HepG2 (cell line): ENCODE measurements at regions not wholly inside any gene's neighbourhood (a gene's known extent, or its start where the extent isn't known, plus 50 kb on each side); places are given as distances from the start of the nearest gene placed in this dataset.

ENCODE experiments used
- ATAC-seq: fragments of 200-7000 bp; cut with Tn5 transposase; 3 replicates; pipeline ENCODE4 v1.9.1; 2020; ENCODE audit warnings: mild to moderate bottlenecking, moderate library complexity
- BruUV-seq: library from RNA; stranded (reverse); fragments of 400-500 nt; replicated peaks from 2 replicates; lab custom pipeline; 2021; lab: Mats Ljungman, UMichigan
- CTCF ChIA-PET: fragments of 300-600 bp; formaldehyde crosslinking; extraction: SDS; loops from one replicate; lab custom pipeline; 2021; ENCODE audit warnings: low total read pairs, inconsistent platforms, low intra/inter-chr PET ratio; lab: Yijun Ruan, JAX
- POLR2A ChIA-PET: fragments of 350-600 bp; sonication (Branson Sonifier 250); formaldehyde crosslinking; loops from one replicate; lab custom pipeline; 2020; ENCODE audit warnings: antibody characterized with exemption, inconsistent platforms; lab: Yijun Ruan, JAX
- DNase-seq: peaks from one replicate; pipeline ENCODE4 v3.0.0-alpha.2; 2015; ENCODE audit warnings: low spot score
- FAIRE-seq: peaks from 3 replicates; lab custom pipeline; 2011; peaks lifted over from hg19 to GRCh38; lab: Jason Lieb, UNC
- H2AFZ ChIP-seq: one replicate; pipeline ENCODE4 v1.6.1; 2011; ENCODE audit warnings: low read length, inconsistent platforms
- H3K27ac ChIP-seq: fragments of 300-600 bp; 3 replicates; pipeline ENCODE4 v1.8.0; 2011; ENCODE audit warnings: mixed run types, mild to moderate bottlenecking, mixed read lengths, low read length, inconsistent platforms; ENCODE audit not compliant: insufficient read depth; ENCODE audit errors: extremely low read length
- H3K27me3 ChIP-seq, 2 experiments: fragments of 200-600 bp in 1 of 2; 2 replicates in 1 of 2; 3 replicates in 1 of 2; pipeline versions ENCODE4 v1.6.0 to v1.8.0; 2011; ENCODE audit warnings: low read length in 2 of 2, mild to moderate bottlenecking in 2 of 2, moderate library complexity in 2 of 2, inconsistent platforms in 1 of 2; ENCODE audit not compliant: insufficient read depth in 2 of 2, control insufficient read depth in 1 of 2
- H3K36me3 ChIP-seq, 2 experiments: fragments of 200-600 bp in 1 of 2; replicated peaks in 1 of 2; 2 replicates in 1 of 2; 3 replicates in 1 of 2; pipeline versions ENCODE4 v1.5.1 to v1.8.0; 2011; ENCODE audit warnings: low read length in 2 of 2, inconsistent platforms in 1 of 2; ENCODE audit not compliant: insufficient read depth in 2 of 2, control insufficient read depth in 1 of 2
- H3K4me1 ChIP-seq: 2 replicates; pipeline ENCODE4 v1.5.1; 2012; ENCODE audit warnings: low read length, inconsistent platforms; ENCODE audit not compliant: insufficient read depth
- H3K4me2 ChIP-seq: 2 replicates; pipeline ENCODE4 v1.6.0; 2011; ENCODE audit warnings: low read depth, low read length, inconsistent platforms
- H3K4me3 ChIP-seq, 3 experiments: fragments of 200-600 bp in 1 of 3; sonication (generic), shearing (Covaris generic) in 1 of 3; replicated peaks in 1 of 3; 2 replicates each; pipeline ENCODE4 v1.5.1; 2011 to 2016; ENCODE audit warnings: low read length in 3 of 3, inconsistent platforms in 2 of 3, low read depth in 2 of 3, mild to moderate bottlenecking in 2 of 3, control low read depth in 1 of 3, mixed read lengths in 1 of 3; ENCODE audit not compliant: insufficient read depth in 1 of 3
- H3K79me2 ChIP-seq: one replicate; pipeline ENCODE4 v1.6.1; 2011; ENCODE audit warnings: low read length, inconsistent platforms; ENCODE audit not compliant: insufficient read depth
- H3K9ac ChIP-seq: 2 replicates; pipeline ENCODE4 v1.6.0; 2011; ENCODE audit warnings: mild to moderate bottlenecking, low read depth, low read length, inconsistent platforms; ENCODE audit not compliant: insufficient read depth
- H3K9me3 ChIP-seq: 2 replicates; pipeline ENCODE4 v1.5.1; 2012; ENCODE audit warnings: mild to moderate bottlenecking, low read length
- H4K20me1 ChIP-seq: 2 replicates; pipeline ENCODE4 v1.6.0; 2011; ENCODE audit warnings: inconsistent platforms, mild to moderate bottlenecking, low read length, moderate library complexity; ENCODE audit not compliant: insufficient read depth
- ATAD3A ChIP-seq: sonication (generic); formaldehyde crosslinking; IDR thresholded peaks from 2 replicates; pipeline ENCODE4 v1.4.0; 2020; ENCODE audit warnings: missing genetic modification reagents
- BHLHE40 ChIP-seq: IDR thresholded peaks from 2 replicates; pipeline ENCODE4 v1.6.1; 2011; ENCODE audit warnings: low read length, improper control_type of control experiment
- CREM ChIP-seq, 2 experiments: sonication (generic) in 1 of 2; formaldehyde crosslinking in 1 of 2; IDR thresholded peaks; 2 replicates each; pipeline versions ENCODE4 v1.4.0 to v1.6.1; 2016 to 2020; ENCODE audit warnings: antibody characterized with exemption in 1 of 2, mild to moderate bottlenecking in 1 of 2, missing genetic modification reagents in 1 of 2
- GATAD1 ChIP-seq: IDR thresholded peaks from 2 replicates; pipeline ENCODE4 v1.6.1; 2016; ENCODE audit warnings: missing genetic modification reagents, missing compliant biosample characterization
- HNF4A ChIP-seq: sonication (generic); formaldehyde crosslinking; IDR thresholded peaks from 2 replicates; pipeline ENCODE4 v1.4.0; 2020; ENCODE audit warnings: missing genetic modification reagents
- POLR2A ChIP-seq, 2 experiments: IDR thresholded peaks; 2 replicates each; pipeline ENCODE4 v1.6.1; 2011; ENCODE audit warnings: low read depth in 2 of 2, low read length in 2 of 2, mild to moderate bottlenecking in 1 of 2, moderate library complexity in 1 of 2; ENCODE audit not compliant: insufficient read depth in 1 of 2
- PPARG ChIP-seq: conservative IDR thresholded peaks from 2 replicates; pipeline ENCODE4 v1.6.1; 2016; ENCODE audit warnings: missing biosample characterization, missing genetic modification reagents
- PTBP1 ChIP-seq: fragments of 200-400 bp; formaldehyde crosslinking; IDR thresholded peaks from 2 replicates; pipeline ENCODE4 v1.6.1; 2018; ENCODE audit warnings: low read length, low read depth; ENCODE audit not compliant: poor library complexity, severe bottlenecking
- TCF12 ChIP-seq, 2 experiments: fragments of 450-650 bp in 1 of 2; sonication (generic) in 1 of 2; formaldehyde crosslinking in 1 of 2; IDR thresholded peaks; 2 replicates each; pipeline versions ENCODE4 v1.6.1 to v1.8.0; 2017 to 2022; ENCODE audit warnings: antibody characterized with exemption in 1 of 2, mild to moderate bottlenecking in 1 of 2, missing genetic modification reagents in 1 of 2, moderate library complexity in 1 of 2
- ZNF232 ChIP-seq: sonication (generic); formaldehyde crosslinking; IDR thresholded peaks from 2 replicates; pipeline ENCODE4 v1.4.0; 2020; ENCODE audit warnings: missing genetic modification reagents, borderline replicate concordance
- ZNF292 ChIP-seq: sonication (generic); formaldehyde crosslinking; IDR thresholded peaks from 2 replicates; pipeline ENCODE4 v1.8.1; 2022; ENCODE audit warnings: mild to moderate bottlenecking, low read depth, missing genetic modification reagents, borderline replicate concordance
- ZNF530 ChIP-seq: sonication (generic); formaldehyde crosslinking; IDR thresholded peaks from 2 replicates; pipeline ENCODE4 v1.5.0; 2020; ENCODE audit warnings: low read depth, mild to moderate bottlenecking, missing genetic modification reagents
- ZNF556 ChIP-seq: sonication (generic); formaldehyde crosslinking; IDR thresholded peaks from 2 replicates; pipeline ENCODE4 v1.4.0; 2020; ENCODE audit warnings: mild to moderate bottlenecking, missing genetic modification reagents, borderline replicate concordance
- ZNF737 ChIP-seq: sonication (generic); formaldehyde crosslinking; IDR thresholded peaks from 2 replicates; pipeline ENCODE4 v1.5.0; 2020; ENCODE audit warnings: missing genetic modification reagents, mild to moderate bottlenecking, borderline replicate concordance
- ZNF816 ChIP-seq: sonication (generic); formaldehyde crosslinking; IDR thresholded peaks from 2 replicates; pipeline ENCODE4 v1.8.0; 2022; ENCODE audit warnings: missing genetic modification reagents, mild to moderate bottlenecking, borderline replicate concordance
- WGBS: methylation state at CpG from one replicate; pipeline ENCODE4 v1.1.6; 2017; ENCODE audit warnings: low lambda C conversion rate; 5-methylcytosine and 5-hydroxymethylcytosine counted together
- in situ Hi-C: cut with HindIII; loops from 2 replicates; pipeline ENCODE4 v1.10.0; 2017; ENCODE audit warnings: low pct_unique_long_range_greater_than_20kb; ENCODE audit not compliant: extremely low pct_ligation_motif_present
- intact Hi-C: fragments of 100-400 bp; cut with micrococcal nuclease; formaldehyde crosslinking; loops from one replicate; pipeline ENCODE4 v1.10.0; 2022; ENCODE audit not compliant: unreplicated experiment
- TF ChIP-seq, protein P1 (sequence below): sonication (generic); formaldehyde crosslinking; IDR thresholded peaks from 2 replicates; pipeline ENCODE4 v1.5.0; 2020; ENCODE audit warnings: missing genetic modification reagents, mild to moderate bottlenecking, borderline replicate concordance
- TF ChIP-seq, protein P2 (sequence below): sonication (generic); formaldehyde crosslinking; conservative IDR thresholded peaks from 2 replicates; pipeline ENCODE4 v1.8.0; 2022; ENCODE audit warnings: low read depth, missing genetic modification reagents
- TF ChIP-seq, protein P3 (sequence below): sonication (generic); formaldehyde crosslinking; IDR thresholded peaks from 2 replicates; pipeline ENCODE4 v1.5.0; 2020; ENCODE audit warnings: missing genetic modification reagents
- TF ChIP-seq, protein P4 (sequence below): sonication (generic); formaldehyde crosslinking; IDR thresholded peaks from 2 replicates; pipeline ENCODE4 v1.8.0; 2022; ENCODE audit warnings: mild to moderate bottlenecking, missing genetic modification reagents, moderate library complexity
- TF ChIP-seq, protein P5 (sequence below): sonication (generic); formaldehyde crosslinking; IDR thresholded peaks from 2 replicates; pipeline ENCODE4 v1.8.0; 2022; ENCODE audit warnings: mild to moderate bottlenecking, missing genetic modification reagents, moderate library complexity

DNA sequence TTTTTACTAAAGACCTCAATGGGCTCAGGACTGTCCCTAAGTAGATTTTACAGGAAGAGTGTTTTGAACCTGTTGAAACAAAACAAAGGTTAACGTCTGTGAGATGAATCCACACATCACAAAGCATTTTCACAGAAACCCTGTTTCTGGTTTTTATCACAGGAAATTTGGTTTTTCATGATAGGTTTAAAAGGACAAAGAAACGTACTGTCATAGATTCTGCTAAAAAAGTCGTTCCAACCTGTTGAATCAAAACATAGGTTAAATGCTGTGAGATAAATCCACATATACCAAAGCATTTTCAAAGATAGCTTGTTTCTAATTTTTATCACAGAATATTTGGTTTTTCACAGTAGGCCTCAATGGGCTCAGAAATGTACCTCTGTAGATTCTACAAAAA, 1531.0 kb downstream of the UQCRFS1 start (continued):
- TF ChIP-seq, protein P1, sequence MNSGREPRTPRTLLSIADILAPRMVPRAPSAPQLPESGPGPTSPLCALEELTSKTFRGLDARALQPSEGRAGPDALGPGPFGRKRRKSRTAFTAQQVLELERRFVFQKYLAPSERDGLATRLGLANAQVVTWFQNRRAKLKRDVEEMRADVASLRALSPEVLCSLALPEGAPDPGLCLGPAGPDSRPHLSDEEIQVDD (CRISPR knock-in tag): no peak

DNA sequence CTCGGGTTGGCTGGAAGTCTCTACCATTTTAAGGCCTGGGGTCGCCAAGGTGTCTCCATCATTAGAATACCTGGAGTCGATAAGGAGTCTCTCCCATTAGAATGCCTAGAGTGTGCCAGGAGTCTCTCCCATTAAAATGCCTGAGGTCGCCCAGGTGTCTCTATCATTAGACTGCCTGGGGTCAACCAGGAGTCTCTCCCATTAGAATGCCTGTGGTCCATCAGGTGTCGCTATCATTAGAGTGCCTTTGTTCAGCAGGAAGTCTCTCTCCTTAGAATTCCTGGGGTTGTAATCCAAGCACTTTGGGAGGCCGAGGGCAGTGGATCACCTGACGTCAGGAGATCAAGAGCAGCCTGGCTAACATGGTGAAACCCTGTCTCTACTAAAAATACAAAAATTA, 1533.0 kb downstream of the UQCRFS1 start:
- in situ Hi-C loops: no loop called here
- no peaks in the 10 kb centered on the region for H3K4me1 ChIP-seq
- ChIA-PET CTCF (no interaction called here), POLR2A (no interaction called here)
- H3K79me2 ChIP-seq: no peaks in the 10 kb centered on the region
- no peak overlapping the region for H3K9ac ChIP-seq
- H4K20me1 ChIP-seq: no peaks in the 10 kb centered on the region
- FAIRE-seq (no peak), DNase-seq (no peak), ATAC-seq (no peak)
- no peaks in the 10 kb centered on the region for H3K36me3 ChIP-seq
- no peak for TF ChIP-seq GATAD1 (CRISPR knock-in tag)
- TF ChIP-seq PTBP1: no peak
- no peak for TF ChIP-seq PPARG (CRISPR knock-in tag)
- TF ChIP-seq ZNF292 (CRISPR knock-in tag): no peak
- TF ChIP-seq, protein P2, sequence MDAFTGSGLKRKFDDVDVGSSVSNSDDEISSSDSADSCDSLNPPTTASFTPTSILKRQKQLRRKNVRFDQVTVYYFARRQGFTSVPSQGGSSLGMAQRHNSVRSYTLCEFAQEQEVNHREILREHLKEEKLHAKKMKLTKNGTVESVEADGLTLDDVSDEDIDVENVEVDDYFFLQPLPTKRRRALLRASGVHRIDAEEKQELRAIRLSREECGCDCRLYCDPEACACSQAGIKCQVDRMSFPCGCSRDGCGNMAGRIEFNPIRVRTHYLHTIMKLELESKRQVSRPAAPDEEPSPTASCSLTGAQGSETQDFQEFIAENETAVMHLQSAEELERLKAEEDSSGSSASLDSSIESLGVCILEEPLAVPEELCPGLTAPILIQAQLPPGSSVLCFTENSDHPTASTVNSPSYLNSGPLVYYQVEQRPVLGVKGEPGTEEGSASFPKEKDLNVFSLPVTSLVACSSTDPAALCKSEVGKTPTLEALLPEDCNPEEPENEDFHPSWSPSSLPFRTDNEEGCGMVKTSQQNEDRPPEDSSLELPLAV (CRISPR knock-in tag): no peak
- no peak for TF ChIP-seq ZNF556 (CRISPR knock-in tag)
- TF ChIP-seq CREM (IDR thresholded peaks at IDR 0.05): no peak
- TF ChIP-seq CREM (CRISPR knock-in tag; IDR thresholded peaks at IDR 0.05): no peak
- TF ChIP-seq ZNF530 (CRISPR knock-in tag): no peak
- TF ChIP-seq, protein P3, sequence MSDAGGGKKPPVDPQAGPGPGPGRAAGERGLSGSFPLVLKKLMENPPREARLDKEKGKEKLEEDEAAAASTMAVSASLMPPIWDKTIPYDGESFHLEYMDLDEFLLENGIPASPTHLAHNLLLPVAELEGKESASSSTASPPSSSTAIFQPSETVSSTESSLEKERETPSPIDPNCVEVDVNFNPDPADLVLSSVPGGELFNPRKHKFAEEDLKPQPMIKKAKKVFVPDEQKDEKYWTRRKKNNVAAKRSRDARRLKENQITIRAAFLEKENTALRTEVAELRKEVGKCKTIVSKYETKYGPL (CRISPR knock-in tag): no peak
- TF ChIP-seq ATAD3A: no peak
- TF ChIP-seq, protein P4, sequence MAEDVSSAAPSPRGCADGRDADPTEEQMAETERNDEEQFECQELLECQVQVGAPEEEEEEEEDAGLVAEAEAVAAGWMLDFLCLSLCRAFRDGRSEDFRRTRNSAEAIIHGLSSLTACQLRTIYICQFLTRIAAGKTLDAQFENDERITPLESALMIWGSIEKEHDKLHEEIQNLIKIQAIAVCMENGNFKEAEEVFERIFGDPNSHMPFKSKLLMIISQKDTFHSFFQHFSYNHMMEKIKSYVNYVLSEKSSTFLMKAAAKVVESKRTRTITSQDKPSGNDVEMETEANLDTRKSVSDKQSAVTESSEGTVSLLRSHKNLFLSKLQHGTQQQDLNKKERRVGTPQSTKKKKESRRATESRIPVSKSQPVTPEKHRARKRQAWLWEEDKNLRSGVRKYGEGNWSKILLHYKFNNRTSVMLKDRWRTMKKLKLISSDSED (CRISPR knock-in tag): no peak
- no peak for TF ChIP-seq HNF4A (CRISPR knock-in tag)
- TF ChIP-seq ZNF737 (CRISPR knock-in tag): no peak
- no peak for TF ChIP-seq POLR2A (IDR thresholded peaks at IDR 0.05; ENCODE audit: insufficient read depth in 1 of 2, low read depth in 2 of 2, low read length in 2 of 2)
- TF ChIP-seq ZNF232 (CRISPR knock-in tag): no peak
- no peak for TF ChIP-seq BHLHE40
- TF ChIP-seq, protein P5, sequence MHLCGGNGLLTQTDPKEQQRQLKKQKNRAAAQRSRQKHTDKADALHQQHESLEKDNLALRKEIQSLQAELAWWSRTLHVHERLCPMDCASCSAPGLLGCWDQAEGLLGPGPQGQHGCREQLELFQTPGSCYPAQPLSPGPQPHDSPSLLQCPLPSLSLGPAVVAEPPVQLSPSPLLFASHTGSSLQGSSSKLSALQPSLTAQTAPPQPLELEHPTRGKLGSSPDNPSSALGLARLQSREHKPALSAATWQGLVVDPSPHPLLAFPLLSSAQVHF (CRISPR knock-in tag): no peak
- TF ChIP-seq ZNF816 (CRISPR knock-in tag): no peak
- TF ChIP-seq TCF12 (IDR thresholded peaks at IDR 0.05): no peak
- no peak for TF ChIP-seq TCF12 (CRISPR knock-in tag; IDR thresholded peaks at IDR 0.05)
- H3K4me3 ChIP-seq: no peak overlapping the region
- peaks cover 92% of the 10 kb centered on the region for H3K9me3 ChIP-seq
- 21% methylated on average over 4 of the region's 7 CpGs for WGBS
- H2AFZ ChIP-seq: no peak overlapping the region
- no TSS peak for BruUV-seq
- no peaks in the 10 kb centered on the region for H3K27me3 ChIP-seq
- H3K4me2 ChIP-seq: no peak overlapping the region
- H3K27ac ChIP-seq: no peak overlapping the region
- intact Hi-C loops: no loop called here
